ENCODE measurements at regions not wholly inside any gene's neighbourhood (a gene's known extent, or its start where the extent isn't known, plus 50 kb on each side); places are given as distances from the start of the nearest gene placed in this dataset.

DNA sequence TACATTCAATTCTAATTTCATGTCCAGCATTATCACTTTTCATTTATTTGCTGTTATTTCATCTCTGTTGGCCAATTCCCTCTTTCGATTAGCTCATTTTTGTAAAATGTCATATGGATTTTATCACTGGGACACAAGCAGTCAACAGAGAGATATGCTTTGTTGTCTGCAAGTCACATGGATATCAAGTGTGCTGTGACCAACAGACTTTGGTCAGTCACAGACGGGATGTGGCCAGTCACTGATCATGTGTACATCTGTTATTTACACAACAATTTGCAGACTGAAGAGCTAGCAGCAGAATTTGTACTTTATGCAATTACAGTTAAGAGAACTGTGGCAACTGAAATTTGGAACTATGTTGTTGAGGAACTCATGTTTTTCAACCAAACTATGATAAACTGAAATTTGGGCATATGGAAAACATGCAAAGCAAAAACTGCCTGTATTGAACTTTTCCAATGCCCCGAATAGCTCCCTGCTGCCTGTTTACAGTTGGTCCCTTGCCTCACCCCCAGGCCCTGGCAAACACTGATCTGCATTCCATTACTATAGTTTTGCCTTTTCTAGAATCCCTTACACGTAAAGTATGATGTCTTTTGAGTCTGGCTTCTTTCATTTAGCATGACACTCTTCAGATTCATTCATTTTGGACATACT, 104.4 kb downstream of the RPL22L1 start:
- no peak for DNase-seq (ENCODE audit: extremely low spot score in 2 of 2)
- H3K4me3 ChIP-seq = no peak overlapping the region
- TF ChIP-seq POLR2AphosphoS5 (IDR thresholded peaks at IDR 0.05; ENCODE audit: insufficient read depth in 1 of 2, low read depth in 1 of 2) (no peak), POLR2A (IDR thresholded peaks at IDR 0.05) (no peak), CTCF (IDR thresholded peaks at IDR 0.05) (no peak)
- H3K9me3 ChIP-seq = no peaks in the 10 kb centered on the region
- peaks cover 11% of the 10 kb centered on the region for H3K4me1 ChIP-seq
- no peaks in the 10 kb centered on the region for H3K27me3 ChIP-seq
- no peaks in the 10 kb centered on the region for H3K36me3 ChIP-seq
- H3K27ac ChIP-seq = no peak overlapping the region
- intact Hi-C loops (cut with DNase I) = no loop called here

DNA sequence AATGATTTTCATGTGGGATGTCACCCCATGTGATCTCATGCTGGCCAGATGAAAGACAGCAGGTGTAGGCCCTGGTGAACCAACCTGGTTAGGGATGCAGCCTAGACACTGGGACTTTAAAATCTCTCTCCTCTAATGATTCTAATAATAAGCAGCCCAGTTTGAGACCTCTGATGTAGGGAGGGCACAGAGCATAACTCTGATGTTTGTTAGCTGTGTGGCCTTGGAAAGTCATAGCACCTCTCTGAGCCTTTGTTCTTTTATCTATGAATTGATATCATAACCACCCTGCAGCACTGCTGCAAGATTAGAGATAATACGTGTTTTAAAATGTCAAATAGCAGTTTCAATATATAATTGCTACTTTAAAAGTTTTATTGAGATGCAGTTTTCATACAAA, 106.0 kb downstream of the RPL22L1 start:
- no peaks in the 10 kb centered on the region for H3K9me3 ChIP-seq
- no peaks in the 10 kb centered on the region for H3K36me3 ChIP-seq
- H3K4me1 ChIP-seq = peaks cover 11% of the 10 kb centered on the region
- no peak overlapping the region for H3K4me3 ChIP-seq
- H3K27ac ChIP-seq = no peak overlapping the region
- intact Hi-C loops (cut with DNase I) = no loop called here
- no peak for DNase-seq (ENCODE audit: extremely low spot score in 2 of 2)
- H3K27me3 ChIP-seq = no peaks in the 10 kb centered on the region
- TF ChIP-seq POLR2AphosphoS5 (IDR thresholded peaks at IDR 0.05; ENCODE audit: insufficient read depth in 1 of 2, low read depth in 1 of 2) = no peak
- TF ChIP-seq CTCF (IDR thresholded peaks at IDR 0.05) = no peak
- TF ChIP-seq POLR2A (IDR thresholded peaks at IDR 0.05) = no peak

GRCh38 chr3:170762064-170762463, 107.9 kb downstream of the RPL22L1 start:
- no peaks in the 10 kb centered on the region for H3K9me3 ChIP-seq
- no peak overlapping the region for H3K4me3 ChIP-seq
- no peak overlapping the region for H3K27ac ChIP-seq
- no peak for DNase-seq (ENCODE audit: extremely low spot score in 2 of 2)
- no peaks in the 10 kb centered on the region for H3K36me3 ChIP-seq
- intact Hi-C loops (cut with DNase I) = no loop called here
- peaks cover 11% of the 10 kb centered on the region for H3K4me1 ChIP-seq
- no peaks in the 10 kb centered on the region for H3K27me3 ChIP-seq
- TF ChIP-seq POLR2A (IDR thresholded peaks at IDR 0.05) (no peak), POLR2AphosphoS5 (IDR thresholded peaks at IDR 0.05; ENCODE audit: insufficient read depth in 1 of 2, low read depth in 1 of 2) (no peak), CTCF (IDR thresholded peaks at IDR 0.05) (no peak)

DNA sequence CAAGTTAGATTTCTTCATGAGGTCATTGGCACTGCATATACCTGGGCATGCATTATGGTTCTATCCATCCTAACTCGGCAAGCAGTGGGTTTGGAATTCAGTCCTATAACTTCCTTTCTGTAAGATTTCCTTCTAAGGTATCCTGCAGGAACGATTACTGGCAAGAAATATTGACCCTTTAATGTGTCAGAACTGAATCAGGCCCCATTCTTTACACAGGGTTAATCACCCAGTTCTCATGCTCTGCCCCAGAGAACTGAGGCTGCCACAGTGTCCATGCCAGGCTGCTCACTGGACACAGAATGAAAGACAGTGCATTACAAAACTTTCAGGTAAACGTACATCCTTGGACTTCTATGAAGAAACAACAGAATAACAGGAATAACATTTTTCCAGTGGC, 108.9 kb downstream of the RPL22L1 start:
- DNase-seq (ENCODE audit: extremely low spot score in 2 of 2) = no peak
- Histone ChIP-seq H3K27ac (no peak overlapping the region), H3K4me3 (no peak overlapping the region), H3K9me3 (no peaks in the 10 kb centered on the region), H3K27me3 (no peaks in the 10 kb centered on the region), H3K36me3 (no peaks in the 10 kb centered on the region), H3K4me1 (peaks cover 10% of the 10 kb centered on the region)
- intact Hi-C loops (cut with DNase I) = no loop called here
- TF ChIP-seq CTCF (IDR thresholded peaks at IDR 0.05) (no peak), POLR2A (IDR thresholded peaks at IDR 0.05) (no peak), POLR2AphosphoS5 (IDR thresholded peaks at IDR 0.05; ENCODE audit: insufficient read depth in 1 of 2, low read depth in 1 of 2) (no peak)

- Histone ChIP-seq H3K4me1 (peaks cover under 1% of the 10 kb centered on the region), H3K27me3 (no peaks in the 10 kb centered on the region), H3K4me3 (no peak overlapping the region), H3K27ac (no peak overlapping the region), H3K9me3 (no peaks in the 10 kb centered on the region), H3K36me3 (no peaks in the 10 kb centered on the region)
- intact Hi-C loops (cut with DNase I) = no loop called here
- no peak for TF ChIP-seq POLR2AphosphoS5 (IDR thresholded peaks at IDR 0.05; ENCODE audit: insufficient read depth in 1 of 2, low read depth in 1 of 2)
- DNase-seq (ENCODE audit: extremely low spot score in 2 of 2) = no peak
Measured at GRCh38 chr3:170760174-170760526, 109.8 kb downstream of the RPL22L1 start.

Measured in vagina (tissue), 2 donors.